Endothelial cell of umbilical vein (primary cell): ENCODE measurements at regions not wholly inside any gene's neighbourhood (a gene's known extent, or its start where the extent isn't known, plus 50 kb on each side); places are given as distances from the start of the nearest gene placed in this dataset.

Source experiments
- EZH2 ChIP-seq: IDR thresholded peaks from 2 replicates; pipeline ENCODE4 v1.6.1; 2012; ENCODE audit warnings: borderline replicate concordance, low read depth, mild to moderate bottlenecking, moderate library complexity, low read length, inconsistent platforms; ENCODE audit not compliant: severe bottlenecking
- GATA2 ChIP-seq: IDR thresholded peaks from 2 replicates; pipeline ENCODE4 v1.7.0; 2011; ENCODE audit warnings: low read depth, mild to moderate bottlenecking, moderate library complexity, mixed read lengths, low read length; ENCODE audit not compliant: insufficient read length, insufficient read depth
- JUN ChIP-seq: IDR thresholded peaks from 2 replicates; pipeline ENCODE4 v1.6.1; 2011; ENCODE audit warnings: borderline replicate concordance, low read depth; ENCODE audit not compliant: insufficient read length, insufficient read depth
- POLR2A ChIP-seq: IDR thresholded peaks from 2 replicates; pipeline ENCODE4 v1.6.1; 2012; ENCODE audit warnings: low read depth, mild to moderate bottlenecking, control low read depth, low read length
- POLR2AphosphoS5 ChIP-seq: IDR thresholded peaks from 2 replicates; pipeline ENCODE4 v1.6.1; 2012; ENCODE audit warnings: low read depth, mild to moderate bottlenecking, control low read depth, low read length, moderate library complexity; ENCODE audit not compliant: insufficient read depth
- TF ChIP-seq, protein P1 (sequence below), 2 donors: IDR thresholded peaks; 1 replicate in 1 of 2; 2 replicates in 1 of 2; pipeline ENCODE4 v1.5.1; 2011; ENCODE audit warnings: low read length in 2 of 2, mild to moderate bottlenecking in 2 of 2, moderate library complexity in 2 of 2, control low read depth in 1 of 2, inconsistent platforms in 1 of 2, low read depth in 1 of 2; ENCODE audit not compliant: insufficient read depth in 1 of 2; ENCODE audit errors: extremely low read depth in 1 of 2
- TF ChIP-seq, protein P2 (sequence below): IDR thresholded peaks from 2 replicates; pipeline ENCODE4 v1.6.1; 2011; ENCODE audit not compliant: insufficient read depth, insufficient read length

DNA sequence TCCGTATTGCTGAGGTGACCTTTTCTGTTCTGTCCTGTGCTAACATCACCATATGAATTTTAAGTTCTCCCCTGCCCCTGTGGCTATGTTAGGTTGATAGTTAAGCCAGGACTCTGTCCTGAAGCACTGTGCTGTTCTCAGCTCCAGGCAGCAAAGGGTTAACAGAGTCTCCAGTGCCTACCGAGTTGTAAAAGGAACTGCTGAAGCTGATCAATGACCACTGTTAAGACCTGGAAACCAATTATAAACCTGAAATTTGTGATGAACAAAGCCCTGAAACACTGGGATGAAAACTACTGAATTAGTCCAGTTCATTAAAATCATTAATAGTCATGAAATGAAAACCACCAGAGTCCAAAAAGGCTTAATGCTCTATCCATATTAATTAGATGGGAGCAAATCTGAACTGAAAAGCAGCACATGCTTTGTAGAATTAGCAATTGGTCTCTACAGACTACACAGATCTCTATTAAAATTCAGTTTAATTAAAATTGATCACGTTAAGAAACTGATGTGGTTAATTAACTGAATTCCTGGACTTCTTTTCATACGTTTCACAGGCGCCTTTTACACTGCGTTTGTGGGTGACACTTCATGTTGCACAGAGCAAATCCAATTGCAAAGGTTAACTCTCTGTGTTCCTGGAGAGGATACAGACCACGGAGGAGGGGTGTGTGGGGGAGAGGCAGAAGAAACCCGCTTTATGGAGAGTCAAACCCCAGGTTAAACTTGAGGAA, 188.5 kb upstream of the MPPED2 start:
- TF ChIP-seq EZH2 (no peak), POLR2AphosphoS5 (no peak), POLR2A (no peak), GATA2 (no peak), JUN (no peak)
- TF ChIP-seq, protein P1, sequence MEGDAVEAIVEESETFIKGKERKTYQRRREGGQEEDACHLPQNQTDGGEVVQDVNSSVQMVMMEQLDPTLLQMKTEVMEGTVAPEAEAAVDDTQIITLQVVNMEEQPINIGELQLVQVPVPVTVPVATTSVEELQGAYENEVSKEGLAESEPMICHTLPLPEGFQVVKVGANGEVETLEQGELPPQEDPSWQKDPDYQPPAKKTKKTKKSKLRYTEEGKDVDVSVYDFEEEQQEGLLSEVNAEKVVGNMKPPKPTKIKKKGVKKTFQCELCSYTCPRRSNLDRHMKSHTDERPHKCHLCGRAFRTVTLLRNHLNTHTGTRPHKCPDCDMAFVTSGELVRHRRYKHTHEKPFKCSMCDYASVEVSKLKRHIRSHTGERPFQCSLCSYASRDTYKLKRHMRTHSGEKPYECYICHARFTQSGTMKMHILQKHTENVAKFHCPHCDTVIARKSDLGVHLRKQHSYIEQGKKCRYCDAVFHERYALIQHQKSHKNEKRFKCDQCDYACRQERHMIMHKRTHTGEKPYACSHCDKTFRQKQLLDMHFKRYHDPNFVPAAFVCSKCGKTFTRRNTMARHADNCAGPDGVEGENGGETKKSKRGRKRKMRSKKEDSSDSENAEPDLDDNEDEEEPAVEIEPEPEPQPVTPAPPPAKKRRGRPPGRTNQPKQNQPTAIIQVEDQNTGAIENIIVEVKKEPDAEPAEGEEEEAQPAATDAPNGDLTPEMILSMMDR (IDR thresholded peaks at IDR 0.05; ENCODE audit: extremely low read depth in 1 of 2, insufficient read depth in 1 of 2, low read depth in 1 of 2, low read length in 2 of 2) = no peak
- TF ChIP-seq, protein P2, sequence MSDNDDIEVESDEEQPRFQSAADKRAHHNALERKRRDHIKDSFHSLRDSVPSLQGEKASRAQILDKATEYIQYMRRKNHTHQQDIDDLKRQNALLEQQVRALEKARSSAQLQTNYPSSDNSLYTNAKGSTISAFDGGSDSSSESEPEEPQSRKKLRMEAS = no peak
